ENCODE measurements at regions not wholly inside any gene's neighbourhood (a gene's known extent, or its start where the extent isn't known, plus 50 kb on each side); places are given as distances from the start of the nearest gene placed in this dataset.

- no peak for DNase-seq
Measured at GRCh38 chr21:27110956-27111355, 144.1 kb upstream of the ADAMTS5 start.

DNA sequence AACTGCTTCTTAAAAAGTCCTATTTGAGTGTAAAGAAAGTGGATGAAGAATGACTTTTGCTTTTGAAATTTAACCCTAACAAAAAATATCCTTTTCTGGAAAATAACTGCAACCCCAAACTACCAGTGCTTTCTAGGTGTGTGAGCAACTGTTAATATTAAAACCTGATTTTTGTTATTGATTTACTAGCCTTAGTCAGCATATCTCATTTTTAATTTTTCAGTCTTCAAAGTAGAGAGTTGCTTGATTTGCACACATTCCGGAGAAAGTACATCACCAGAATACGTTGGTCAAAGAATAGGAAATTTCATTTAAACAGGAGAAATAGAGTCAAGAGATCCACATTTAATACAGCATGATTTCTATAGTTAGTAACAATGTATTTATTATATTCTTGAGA lies 141.8 kb upstream of the ADAMTS5 start:
- DNase-seq, result no peak

DNA sequence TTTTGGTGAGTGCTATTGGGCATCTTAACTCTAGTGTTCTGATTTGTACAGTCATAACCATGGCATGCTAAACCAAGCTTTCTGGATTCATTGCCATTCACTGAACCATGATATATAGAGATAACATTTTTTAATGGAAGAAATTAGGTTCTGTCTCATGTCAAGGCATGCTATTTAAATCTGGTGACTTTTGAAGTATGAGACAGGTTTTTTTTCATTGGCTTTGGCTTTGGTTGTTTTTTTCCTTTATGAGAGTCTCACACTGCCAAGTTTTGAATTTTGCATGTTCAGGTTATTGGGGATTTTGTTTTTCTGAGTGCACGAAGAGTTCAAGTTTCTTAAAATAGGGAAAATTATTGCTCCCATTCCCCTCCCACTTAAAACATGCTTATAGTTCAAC lies 141.3 kb upstream of the ADAMTS5 start:
- no peak for DNase-seq

DNA sequence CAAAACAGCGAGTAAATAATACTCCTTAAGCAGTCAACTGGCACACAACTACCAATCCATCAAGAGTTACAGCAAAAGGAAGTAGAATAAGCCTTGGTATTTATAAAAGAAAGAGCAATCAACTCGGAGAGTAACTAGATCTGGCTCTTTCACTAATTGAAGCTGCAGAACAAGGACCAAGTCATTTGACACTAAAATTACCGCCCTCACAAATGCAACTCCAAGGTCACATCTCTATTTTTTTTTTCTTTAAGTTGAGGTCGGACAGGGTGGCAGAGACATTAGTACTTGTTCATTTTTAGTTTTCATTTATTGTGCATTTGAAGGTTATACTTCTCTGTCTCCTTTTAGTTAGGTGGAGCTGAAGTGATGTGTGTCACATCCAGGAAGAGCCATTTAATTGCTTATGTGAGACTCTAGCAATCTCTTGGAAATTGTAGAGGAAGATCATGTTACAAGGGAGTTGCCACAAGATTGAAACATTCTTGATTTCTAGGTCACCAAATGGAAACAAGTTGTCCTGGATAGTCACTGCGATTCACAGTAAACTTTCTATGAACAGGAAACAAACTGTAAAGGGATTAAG lies 138.1 kb upstream of the ADAMTS5 start:
- DNase-seq, result no peak

- no peak for DNase-seq
Measured at GRCh38 chr21:27103768-27104167, 136.9 kb upstream of the ADAMTS5 start.

DNA sequence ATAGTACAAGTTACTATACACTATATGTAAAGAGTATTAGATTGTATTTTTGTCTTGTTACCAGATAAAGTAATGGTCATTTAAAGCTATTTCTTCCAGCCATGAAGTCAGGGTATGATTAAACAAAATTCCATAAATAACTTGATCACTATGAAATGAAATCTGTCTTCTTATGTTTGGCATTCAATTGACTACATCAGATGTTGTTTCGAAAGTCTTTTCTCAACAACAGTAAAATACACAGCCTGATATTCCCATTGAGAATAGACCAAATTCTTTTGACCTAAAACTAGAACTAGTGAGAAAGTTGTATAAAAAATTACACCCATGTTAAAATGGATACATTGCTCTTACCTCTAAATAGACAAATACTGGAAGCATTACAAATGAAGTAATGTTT lies 134.6 kb upstream of the ADAMTS5 start:
- DNase-seq, result no peak

GRCh38 chr21:27094184-27094948 lies 127.5 kb upstream of the ADAMTS5 start:
- no peak for DNase-seq

DNA sequence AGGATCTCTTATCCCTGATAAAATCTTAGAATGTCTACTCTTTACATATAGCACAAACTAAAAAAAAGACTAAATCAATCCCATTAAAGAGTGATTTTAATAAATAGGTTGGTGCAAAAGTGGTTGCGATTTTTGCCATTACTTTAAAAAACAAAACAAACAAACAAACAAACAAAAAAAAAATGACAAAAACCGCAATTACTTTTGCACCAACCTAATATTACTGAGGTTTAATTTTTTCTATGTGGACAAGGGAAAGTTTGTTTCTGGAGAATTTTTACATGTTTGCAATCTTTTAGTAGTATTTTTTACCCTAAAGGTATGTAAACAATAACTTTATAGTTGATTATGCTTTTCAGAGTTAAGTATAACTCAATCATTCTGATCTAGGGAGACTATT lies 119.7 kb upstream of the ADAMTS5 start:
- no peak for DNase-seq

- no peak for DNase-seq
Measured at GRCh38 chr21:27086186-27086585, 119.3 kb upstream of the ADAMTS5 start.

GRCh38 chr21:27085387-27085786 lies 118.5 kb upstream of the ADAMTS5 start:
- DNase-seq, result no peak

DNA sequence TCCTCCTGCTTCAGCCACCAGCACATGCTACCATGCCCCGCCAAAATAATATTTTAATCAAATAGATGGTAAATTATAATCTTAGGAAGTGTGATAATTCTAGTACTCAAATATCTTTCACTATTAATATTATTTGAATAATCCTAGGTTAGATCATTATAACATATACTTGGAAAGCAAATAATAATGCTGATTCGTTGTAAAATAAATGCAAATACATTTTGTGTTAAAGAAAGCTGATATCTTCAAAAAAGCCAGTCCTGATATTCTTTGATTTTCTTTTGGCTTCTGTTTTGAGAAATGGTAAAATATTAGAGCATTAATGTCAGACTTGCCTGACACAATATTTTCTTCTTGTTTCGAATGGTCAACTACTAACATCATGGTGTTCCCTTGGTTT lies 116.3 kb upstream of the ADAMTS5 start:
- no peak for DNase-seq

- no peak for DNase-seq
Measured at GRCh38 chr21:27082431-27083010, 115.6 kb upstream of the ADAMTS5 start.

DNA sequence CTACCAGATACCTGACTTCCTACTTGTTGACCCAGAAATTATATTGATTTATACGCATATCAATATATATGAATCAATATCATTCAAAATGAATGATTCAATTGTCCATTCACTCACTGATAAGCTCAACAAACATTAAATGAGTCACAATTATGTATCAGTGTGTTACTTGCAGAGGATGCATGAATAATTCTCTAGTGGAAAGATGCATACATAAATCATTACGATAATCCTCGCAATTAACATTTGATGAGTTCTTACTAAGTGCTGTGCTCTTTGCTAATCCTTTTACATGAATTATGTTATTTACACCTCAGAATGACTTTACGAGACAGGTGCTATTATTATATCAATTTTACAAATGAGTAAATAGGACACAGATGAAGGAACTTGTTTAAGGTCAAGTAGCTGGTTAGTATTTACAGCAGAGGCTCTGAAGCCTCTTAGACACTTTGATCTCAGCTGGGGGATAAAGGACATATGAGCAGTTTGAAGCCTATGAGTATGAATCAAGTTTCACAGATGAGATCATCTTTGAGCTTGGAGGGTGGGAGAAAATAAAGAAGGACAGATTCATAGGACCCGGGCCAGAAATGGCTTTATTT lies 112.8 kb upstream of the ADAMTS5 start:
- no peak for DNase-seq

- no peak for DNase-seq
Measured at GRCh38 chr21:27078915-27079314, 112.0 kb upstream of the ADAMTS5 start.

GRCh38 chr21:27077501-27077900 lies 110.6 kb upstream of the ADAMTS5 start:
- no peak for DNase-seq

- DNase-seq, result no peak
Measured at GRCh38 chr21:27076025-27076424, 109.1 kb upstream of the ADAMTS5 start.

DNA sequence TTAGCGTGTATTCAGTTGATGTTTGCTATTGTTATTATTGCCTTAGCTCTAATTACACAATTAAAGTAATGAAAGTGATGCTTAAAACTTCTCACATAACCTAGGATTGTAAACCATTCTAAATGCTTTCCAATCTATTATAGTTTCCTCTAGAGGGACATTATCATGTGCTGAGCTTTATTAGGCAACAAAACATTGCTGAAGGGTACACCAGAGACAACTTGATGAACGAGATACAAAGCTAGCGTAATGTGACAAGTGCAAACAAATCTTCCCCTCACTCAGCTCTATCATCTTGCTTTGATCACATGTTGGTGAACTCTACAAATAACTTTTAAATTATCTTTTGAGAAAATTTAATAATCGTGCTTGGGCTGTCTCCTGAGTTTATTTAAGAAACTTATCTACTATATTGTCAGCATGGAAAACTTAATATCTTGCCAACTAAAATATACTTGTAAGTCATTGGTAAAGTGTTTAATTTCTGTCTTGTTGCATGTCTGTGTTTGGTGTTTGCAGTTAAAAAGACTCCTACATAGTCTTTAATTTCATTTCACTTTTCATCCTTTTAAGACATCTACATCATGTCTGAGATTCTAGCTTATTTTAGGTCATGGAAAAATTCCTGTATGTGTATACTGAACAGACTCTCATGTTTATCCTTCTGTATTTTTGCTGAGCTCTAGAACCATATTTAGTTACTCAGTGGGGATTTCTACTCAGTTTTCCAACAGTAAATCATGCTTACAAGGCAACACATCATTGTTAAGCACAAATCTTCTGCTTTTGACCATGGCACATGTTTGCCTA lies 104.2 kb upstream of the ADAMTS5 start:
- no peak for DNase-seq

DNA sequence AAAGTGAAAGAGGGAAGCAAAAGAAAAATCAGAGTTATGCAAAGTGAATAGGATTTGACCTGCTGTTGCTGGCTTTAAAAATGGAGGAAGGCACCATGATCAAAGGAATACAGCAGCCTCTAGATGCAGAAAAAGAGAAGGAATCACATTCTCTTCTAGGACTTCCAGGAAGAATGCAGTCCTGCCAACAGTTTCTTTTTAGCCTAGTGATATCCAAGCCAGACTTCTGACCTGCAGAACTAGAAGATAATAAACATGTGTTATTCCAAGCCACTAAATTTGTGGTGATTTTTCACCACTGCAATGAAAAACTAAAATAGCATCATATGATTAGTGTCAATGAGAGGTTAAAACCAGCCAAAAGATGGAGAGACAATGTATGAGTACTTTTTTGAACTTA lies 101.9 kb upstream of the ADAMTS5 start:
- no peak for DNase-seq

- no peak for DNase-seq
Measured at GRCh38 chr21:27067226-27067625, 100.3 kb upstream of the ADAMTS5 start.

- DNase-seq, result no peak
Measured at GRCh38 chr21:27062443-27062842, 95.6 kb upstream of the ADAMTS5 start.

GRCh38 chr21:27061770-27062169 lies 94.9 kb upstream of the ADAMTS5 start:
- no peak for DNase-seq

- DNase-seq, result no peak
Measured at GRCh38 chr21:27060190-27060589, 93.3 kb upstream of the ADAMTS5 start.
